PC-3 (cell line): ENCODE measurements at regions not wholly inside any gene's neighbourhood (a gene's known extent, or its start where the extent isn't known, plus 50 kb on each side); places are given as distances from the start of the nearest gene placed in this dataset.
A peak's percentile ranks its signal among the peaks of the same experiment; 100 is the strongest.

Experiments
- ATAC-seq: fragments of 200-7000 bp; cut with Tn5 transposase; 2 replicates; pipeline ENCODE4 v1.9.1; 2020; ENCODE audit warnings: mild to moderate bottlenecking, moderate library complexity
- BruUV-seq: library from RNA; stranded (reverse); fragments of 400-500 nt; replicated peaks from 2 replicates; lab custom pipeline; 2021; lab: Mats Ljungman, UMichigan
- CTCF ChIA-PET: fragments of 300-600 bp; sonication (Branson Sonifier 250); formaldehyde crosslinking; loops from one replicate; lab custom pipeline; 2022; ENCODE audit warnings: antibody characterized with exemption; lab: Charles Lee
- POLR2A ChIA-PET: fragments of 300-600 bp; sonication (Branson Sonifier 250); formaldehyde crosslinking; loops from one replicate; lab custom pipeline; 2022; ENCODE audit warnings: antibody characterized with exemption; ENCODE audit not compliant: unreplicated experiment; lab: Charles Lee
- DNase-seq: peaks from one replicate; pipeline ENCODE4 v3.0.0-alpha.2; 2015
- H2AFZ ChIP-seq: fragments of 300-600 bp; sonication (generic); 2 replicates; pipeline ENCODE4 v1.6.0; 2016; ENCODE audit warnings: antibody characterized with exemption, low read length
- H3F3A ChIP-seq: fragments of 300-600 bp; sonication (generic); one replicate; pipeline ENCODE4 v1.6.0; 2017; ENCODE audit warnings: antibody characterized with exemption, low read length, control low read depth, mild to moderate bottlenecking; ENCODE audit not compliant: unreplicated experiment
- H3K27ac ChIP-seq: fragments of 300-600 bp; sonication (generic); 2 replicates; pipeline ENCODE4 v1.5.1; 2016; ENCODE audit warnings: mild to moderate bottlenecking, low read length
- H3K27me3 ChIP-seq: fragments of 300-600 bp; sonication (generic); 2 replicates; pipeline ENCODE4 v1.6.1; 2016; ENCODE audit warnings: low read length, mixed read lengths
- H3K36me3 ChIP-seq: fragments of 300-600 bp; sonication (generic); 2 replicates; pipeline ENCODE4 v1.6.1; 2016; ENCODE audit warnings: low read depth, mixed run types, low read length, mixed read lengths
- H3K4me1 ChIP-seq: fragments of 300-600 bp; sonication (generic); 2 replicates; pipeline ENCODE4 v1.5.1; 2016; ENCODE audit warnings: low read length; ENCODE audit not compliant: insufficient read depth
- H3K4me2 ChIP-seq: fragments of 300-600 bp; sonication (generic); 2 replicates; pipeline ENCODE4 v1.6.0; 2016; ENCODE audit warnings: low read length
- H3K4me3 ChIP-seq: fragments of 300-600 bp; sonication (generic); 2 replicates; pipeline ENCODE4 v1.5.1; 2016; ENCODE audit warnings: mild to moderate bottlenecking, low read length, mixed read lengths
- H3K79me2 ChIP-seq: fragments of 300-600 bp; sonication (generic); 2 replicates; pipeline ENCODE4 v1.6.1; 2017; ENCODE audit warnings: low read length, mixed read lengths
- H3K9ac ChIP-seq: fragments of 300-600 bp; sonication (generic); 2 replicates; pipeline ENCODE4 v1.6.0; 2016; ENCODE audit warnings: mild to moderate bottlenecking, low read length
- H3K9me2 ChIP-seq: fragments of 300-600 bp; sonication (generic); replicated peaks from 2 replicates; pipeline ENCODE4 v1.6.1; 2016; ENCODE audit warnings: mixed run types, low read length, mixed read lengths
- H3K9me3 ChIP-seq: fragments of 300-600 bp; sonication (generic); 2 replicates; pipeline ENCODE4 v1.6.1; 2016; ENCODE audit warnings: low read length, mixed read lengths
- H4K20me1 ChIP-seq: fragments of 300-600 bp; sonication (generic); 2 replicates; pipeline ENCODE4 v1.6.1; 2016; ENCODE audit warnings: low read length, mixed read lengths
- EZH2 ChIP-seq: fragments of 300-600 bp; sonication (generic); IDR thresholded peaks from one replicate; pipeline ENCODE4 v1.6.1; 2017; ENCODE audit warnings: antibody characterized with exemption, mild to moderate bottlenecking, low read length; ENCODE audit not compliant: unreplicated experiment
- EZH2phosphoT487 ChIP-seq: fragments of 300-600 bp; sonication (generic); IDR thresholded peaks from 2 replicates; pipeline ENCODE4 v1.6.1; 2018; ENCODE audit warnings: mild to moderate bottlenecking, antibody characterized with exemption, low read length, borderline replicate concordance
- intact Hi-C: fragments of 100-400 bp; cut with micrococcal nuclease; formaldehyde crosslinking; loops from 2 replicates; pipeline ENCODE4 v1.9.0; 2023
- TF ChIP-seq, protein P1 (sequence below): fragments of 300-600 bp; sonication (generic); conservative IDR thresholded peaks from 2 replicates; pipeline ENCODE4 v1.5.1; 2017; ENCODE audit warnings: antibody characterized with exemption, low read depth, mild to moderate bottlenecking, low read length

DNA sequence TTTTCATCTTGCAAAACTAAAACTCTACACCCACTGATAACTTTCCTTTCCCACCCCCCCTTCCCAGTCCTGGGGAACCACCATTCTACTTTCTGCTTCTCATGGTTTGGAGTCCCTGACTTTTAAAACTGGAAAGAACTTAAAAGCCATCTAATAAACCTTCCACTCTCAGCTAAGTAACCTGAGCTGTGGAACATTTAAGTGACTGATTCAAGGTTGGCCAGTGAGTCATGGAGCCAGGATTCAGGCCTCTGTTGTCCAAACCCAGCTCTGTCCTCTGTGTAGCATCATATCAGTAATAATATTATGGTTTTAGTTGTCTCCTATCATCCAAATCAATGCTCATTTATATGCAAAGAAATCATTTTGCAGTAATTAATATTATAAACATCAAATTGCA, 176.0 kb upstream of the NT5E start:
- Histone ChIP-seq H3K9ac (no peak overlapping the region), H3K4me1 (peaks cover 27% of the 10 kb centered on the region), H3K27ac (no peak overlapping the region), H3F3A (no peaks in the 10 kb centered on the region), H3K9me2 (no peaks in the 10 kb centered on the region), H3K9me3 (no peaks in the 10 kb centered on the region), H3K27me3 (no peaks in the 10 kb centered on the region), H4K20me1 (no peaks in the 10 kb centered on the region), H3K4me2 (no peak overlapping the region), H3K36me3 (no peaks in the 10 kb centered on the region), H2AFZ (no peak overlapping the region), H3K79me2 (no peaks in the 10 kb centered on the region), H3K4me3 (no peak overlapping the region)
- DNase-seq (peak; percentile 48), ATAC-seq (peak; percentile 84)
- TF ChIP-seq EZH2phosphoT487 (no peak), EZH2 (no peak)
- TF ChIP-seq, protein P1, sequence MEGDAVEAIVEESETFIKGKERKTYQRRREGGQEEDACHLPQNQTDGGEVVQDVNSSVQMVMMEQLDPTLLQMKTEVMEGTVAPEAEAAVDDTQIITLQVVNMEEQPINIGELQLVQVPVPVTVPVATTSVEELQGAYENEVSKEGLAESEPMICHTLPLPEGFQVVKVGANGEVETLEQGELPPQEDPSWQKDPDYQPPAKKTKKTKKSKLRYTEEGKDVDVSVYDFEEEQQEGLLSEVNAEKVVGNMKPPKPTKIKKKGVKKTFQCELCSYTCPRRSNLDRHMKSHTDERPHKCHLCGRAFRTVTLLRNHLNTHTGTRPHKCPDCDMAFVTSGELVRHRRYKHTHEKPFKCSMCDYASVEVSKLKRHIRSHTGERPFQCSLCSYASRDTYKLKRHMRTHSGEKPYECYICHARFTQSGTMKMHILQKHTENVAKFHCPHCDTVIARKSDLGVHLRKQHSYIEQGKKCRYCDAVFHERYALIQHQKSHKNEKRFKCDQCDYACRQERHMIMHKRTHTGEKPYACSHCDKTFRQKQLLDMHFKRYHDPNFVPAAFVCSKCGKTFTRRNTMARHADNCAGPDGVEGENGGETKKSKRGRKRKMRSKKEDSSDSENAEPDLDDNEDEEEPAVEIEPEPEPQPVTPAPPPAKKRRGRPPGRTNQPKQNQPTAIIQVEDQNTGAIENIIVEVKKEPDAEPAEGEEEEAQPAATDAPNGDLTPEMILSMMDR = no peak
- intact Hi-C loops = no loop called here
- ChIA-PET CTCF (no interaction called here), POLR2A (no interaction called here)
- no TSS peak for BruUV-seq

DNA sequence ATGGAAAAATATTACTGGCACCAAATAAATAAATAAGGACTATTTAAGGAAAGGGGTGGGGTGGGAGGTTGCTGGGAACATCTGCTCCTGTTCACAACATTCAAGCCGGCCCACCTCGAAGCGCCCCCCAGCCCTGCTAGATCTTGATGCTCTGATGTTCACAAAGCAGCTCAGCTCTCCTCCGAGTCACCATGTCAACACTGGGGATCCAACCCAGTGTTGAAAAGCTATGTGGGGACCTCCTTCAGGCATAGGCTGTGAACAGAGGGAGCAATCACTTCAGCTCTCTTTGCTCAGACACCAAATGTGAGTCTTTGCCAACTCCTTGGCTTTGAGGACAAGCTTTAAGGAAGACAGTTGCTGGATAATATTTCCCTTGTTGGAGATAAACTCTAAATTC, 176.8 kb upstream of the NT5E start:
- DNase-seq = no peak
- Histone ChIP-seq H3K9me3 (no peaks in the 10 kb centered on the region), H3K4me2 (no peak overlapping the region), H3K4me3 (no peak overlapping the region), H3K9ac (no peak overlapping the region), H3K4me1 (peaks cover 27% of the 10 kb centered on the region), H3K79me2 (no peaks in the 10 kb centered on the region), H3F3A (no peaks in the 10 kb centered on the region), H3K27ac (no peak overlapping the region), H3K36me3 (no peaks in the 10 kb centered on the region), H3K9me2 (no peaks in the 10 kb centered on the region), H2AFZ (no peak overlapping the region), H4K20me1 (no peaks in the 10 kb centered on the region), H3K27me3 (no peaks in the 10 kb centered on the region)
- ChIA-PET POLR2A (no interaction called here), CTCF (no interaction called here)
- no peak for TF ChIP-seq EZH2
- TF ChIP-seq, protein P1 = no peak
- TF ChIP-seq EZH2phosphoT487 = no peak
- no peak for ATAC-seq
- intact Hi-C loops = no loop called here
- no TSS peak for BruUV-seq

DNA sequence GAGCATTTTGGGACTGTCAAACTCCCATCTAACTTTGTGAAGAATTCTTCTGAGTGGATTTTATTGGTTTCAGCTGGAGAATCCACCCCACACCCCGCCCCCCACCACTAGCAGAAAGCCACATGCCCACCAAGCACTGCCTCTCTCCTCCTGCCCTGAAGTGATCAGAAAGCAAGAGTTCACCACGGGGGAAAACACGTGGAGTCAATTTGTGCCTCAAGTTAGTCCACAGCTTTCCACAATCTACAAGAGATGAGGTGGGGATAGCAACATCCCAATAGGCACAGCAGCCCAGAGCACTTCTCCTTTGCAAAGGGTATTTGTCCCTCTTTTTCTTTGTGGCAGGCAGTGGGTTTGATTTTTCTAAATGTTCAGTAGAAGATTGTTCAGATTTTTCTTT, 177.3 kb upstream of the NT5E start:
- no peak overlapping the region for H3K4me3 ChIP-seq
- H3K9ac ChIP-seq = no peak overlapping the region
- no TSS peak for BruUV-seq
- ATAC-seq = no peak
- H3K27me3 ChIP-seq = no peaks in the 10 kb centered on the region
- H3K36me3 ChIP-seq = no peaks in the 10 kb centered on the region
- ChIA-PET POLR2A (no interaction called here), CTCF (no interaction called here)
- no peaks in the 10 kb centered on the region for H3K9me2 ChIP-seq
- no peak overlapping the region for H3K27ac ChIP-seq
- H3K4me1 ChIP-seq = peaks cover 27% of the 10 kb centered on the region
- no peak overlapping the region for H3K4me2 ChIP-seq
- H2AFZ ChIP-seq = no peak overlapping the region
- H4K20me1 ChIP-seq = no peaks in the 10 kb centered on the region
- H3F3A ChIP-seq = no peaks in the 10 kb centered on the region
- DNase-seq = no peak
- no peaks in the 10 kb centered on the region for H3K9me3 ChIP-seq
- no peak for TF ChIP-seq EZH2
- TF ChIP-seq EZH2phosphoT487 = no peak
- TF ChIP-seq, protein P1 = no peak
- intact Hi-C loops = no loop called here
- no peaks in the 10 kb centered on the region for H3K79me2 ChIP-seq
